ENCODE measurements at regions not wholly inside any gene's neighbourhood (a gene's known extent, or its start where the extent isn't known, plus 50 kb on each side); places are given as distances from the start of the nearest gene placed in this dataset.

GRCh38 chr7:44541-44896 lies 147.9 kb upstream of the FAM20C start:
- TF ChIP-seq POLR2A (IDR thresholded peaks at IDR 0.05; ENCODE audit: low read length) (no peak), GATA1 (IDR thresholded peaks at IDR 0.05; ENCODE audit: low read depth, low read length) (no peak)
